SH-SY5Y (cell line): ENCODE measurements at regions not wholly inside any gene's neighbourhood (a gene's known extent, or its start where the extent isn't known, plus 50 kb on each side); places are given as distances from the start of the nearest gene placed in this dataset.

Source experiments
- GATA2 ChIP-seq: IDR thresholded peaks from 2 replicates; pipeline ENCODE4 v1.6.1; 2011; ENCODE audit warnings: mild to moderate bottlenecking, low read depth, low read length
- GATA3 ChIP-seq: IDR thresholded peaks from 2 replicates; pipeline ENCODE4 v1.6.1; 2011; ENCODE audit warnings: low read depth, mild to moderate bottlenecking, low read length, moderate library complexity

- TF ChIP-seq GATA3 (no peak), GATA2 (no peak)
Measured at GRCh38 chr2:167752734-167753133, 494.7 kb downstream of the STK39 start.

GRCh38 chr2:167750675-167751074 is 496.7 kb downstream of the STK39 start:
- no peak for TF ChIP-seq GATA3
- TF ChIP-seq GATA2: no peak

DNA sequence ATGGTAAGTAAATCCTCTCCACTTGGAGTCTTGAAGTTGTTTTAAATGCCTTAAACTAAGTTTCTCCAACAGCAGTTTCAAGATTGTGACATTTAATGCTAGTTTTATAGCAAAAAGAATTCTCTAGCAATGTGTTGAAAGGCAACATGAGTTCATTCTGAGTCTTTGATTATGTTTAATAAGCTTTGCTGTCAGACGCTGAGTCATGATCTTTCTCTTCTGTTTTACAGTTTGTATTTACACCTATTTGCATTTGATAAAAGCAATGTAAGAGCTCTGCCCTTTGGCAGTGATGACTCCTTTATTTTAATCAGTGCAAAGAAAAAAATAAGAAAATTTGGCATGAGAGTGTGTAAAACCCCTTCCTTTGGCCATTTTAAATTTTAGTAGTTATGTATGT is 497.7 kb downstream of the STK39 start:
- no peak for TF ChIP-seq GATA3
- TF ChIP-seq GATA2: no peak

GRCh38 chr2:167749016-167749415 is 498.4 kb downstream of the STK39 start:
- no peak for TF ChIP-seq GATA2
- no peak for TF ChIP-seq GATA3

GRCh38 chr2:167748536-167748935 is 498.9 kb downstream of the STK39 start:
- TF ChIP-seq GATA3 (no peak), GATA2 (no peak)

- no peak for TF ChIP-seq GATA3
- no peak for TF ChIP-seq GATA2
Measured at GRCh38 chr2:167745667-167746066, 501.7 kb downstream of the STK39 start.

GRCh38 chr2:167733747-167734146 is 513.6 kb downstream of the STK39 start:
- TF ChIP-seq GATA2 (no peak), GATA3 (no peak)

DNA sequence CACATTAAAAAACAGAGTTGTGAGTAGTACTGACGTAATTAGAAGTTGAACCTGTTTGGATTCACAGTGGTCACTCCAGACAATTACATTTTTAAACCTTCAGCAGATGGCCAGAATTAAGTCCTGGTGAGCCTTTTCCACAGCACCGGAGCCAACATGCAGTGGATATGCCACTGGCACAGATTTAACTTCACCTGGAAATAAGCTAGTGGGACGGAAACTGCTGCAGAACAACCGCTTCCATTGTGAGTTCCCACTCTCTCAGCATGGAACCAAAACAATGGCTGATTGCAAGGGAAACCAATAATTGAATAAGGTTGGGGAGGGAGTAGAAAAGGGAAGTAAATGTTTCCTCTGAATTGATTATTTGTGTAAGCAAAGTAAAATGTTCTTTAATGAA is 515.1 kb downstream of the STK39 start:
- TF ChIP-seq GATA2 (no peak), GATA3 (no peak)

GRCh38 chr2:167729911-167730310 is 517.5 kb downstream of the STK39 start:
- no peak for TF ChIP-seq GATA3
- no peak for TF ChIP-seq GATA2

DNA sequence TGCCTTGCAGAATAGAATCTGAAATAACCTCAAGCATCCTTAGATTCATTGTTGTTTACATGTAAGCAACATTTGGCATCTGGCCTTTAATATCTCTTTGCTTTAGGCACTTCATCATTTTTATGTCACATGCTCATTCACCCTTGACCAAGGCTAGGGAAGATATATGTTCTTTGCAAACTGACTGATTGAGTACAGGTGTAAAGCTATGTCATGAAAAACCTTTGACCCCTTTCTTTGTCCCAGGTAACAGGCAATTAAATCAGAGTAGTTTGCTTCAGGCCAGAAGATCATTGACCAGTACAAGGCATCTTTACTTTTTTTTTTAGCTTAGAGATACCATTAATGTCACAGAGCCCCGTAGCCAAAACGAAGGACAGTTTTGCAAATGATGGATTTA is 520.6 kb downstream of the STK39 start:
- TF ChIP-seq GATA2: no peak
- no peak for TF ChIP-seq GATA3

- TF ChIP-seq GATA2 (no peak), GATA3 (no peak)
Measured at GRCh38 chr2:167721593-167721992, 525.8 kb downstream of the STK39 start.

DNA sequence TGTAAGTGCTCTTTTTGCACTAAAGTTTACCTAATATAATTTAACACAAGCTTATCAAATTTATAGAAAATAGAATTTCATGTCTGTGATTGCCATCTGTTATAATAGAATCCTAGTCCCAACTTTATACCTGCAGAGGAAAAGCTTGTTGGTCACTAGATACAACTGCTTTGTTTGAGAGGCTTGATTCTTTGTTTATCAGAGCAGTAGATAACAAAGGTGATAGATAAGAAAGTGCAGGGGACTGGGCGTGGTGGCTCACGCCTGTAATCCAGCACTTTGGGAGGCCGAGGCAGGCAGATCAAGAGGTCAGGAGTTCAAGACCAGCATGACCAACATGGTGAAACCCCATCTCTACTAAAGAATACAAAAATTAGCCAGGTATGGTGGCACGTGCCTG is 528.0 kb downstream of the STK39 start:
- no peak for TF ChIP-seq GATA3
- TF ChIP-seq GATA2: no peak

- TF ChIP-seq GATA3 (no peak), GATA2 (no peak)
Measured at GRCh38 chr2:167718560-167718959, 528.8 kb downstream of the STK39 start.

- TF ChIP-seq GATA2 (no peak), GATA3 (no peak)
Measured at GRCh38 chr2:167715932-167716331, 531.5 kb downstream of the STK39 start.

- no peak for TF ChIP-seq GATA2
- no peak for TF ChIP-seq GATA3
Measured at GRCh38 chr2:167712275-167712674, 535.1 kb downstream of the STK39 start.

DNA sequence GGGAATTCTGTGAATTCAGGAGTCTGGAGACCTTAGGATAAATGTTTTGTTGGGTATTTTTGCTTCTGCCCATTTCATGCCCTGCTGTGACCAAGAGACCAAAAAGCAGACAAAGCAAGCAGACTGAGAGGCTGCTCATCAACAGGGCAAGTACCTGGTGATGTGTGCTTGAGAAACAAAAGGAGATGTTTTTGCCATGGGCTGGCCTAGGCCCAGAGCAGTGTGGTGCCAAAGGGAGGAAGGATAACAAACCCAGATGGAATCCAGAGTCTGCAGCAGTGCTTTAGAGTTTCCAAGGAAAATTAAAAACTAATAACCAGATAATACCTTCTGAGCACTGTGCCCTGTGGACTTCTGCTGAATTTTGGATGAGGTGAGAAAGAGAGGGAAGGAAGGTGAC is 538.4 kb downstream of the STK39 start:
- TF ChIP-seq GATA3: no peak
- TF ChIP-seq GATA2: no peak

DNA sequence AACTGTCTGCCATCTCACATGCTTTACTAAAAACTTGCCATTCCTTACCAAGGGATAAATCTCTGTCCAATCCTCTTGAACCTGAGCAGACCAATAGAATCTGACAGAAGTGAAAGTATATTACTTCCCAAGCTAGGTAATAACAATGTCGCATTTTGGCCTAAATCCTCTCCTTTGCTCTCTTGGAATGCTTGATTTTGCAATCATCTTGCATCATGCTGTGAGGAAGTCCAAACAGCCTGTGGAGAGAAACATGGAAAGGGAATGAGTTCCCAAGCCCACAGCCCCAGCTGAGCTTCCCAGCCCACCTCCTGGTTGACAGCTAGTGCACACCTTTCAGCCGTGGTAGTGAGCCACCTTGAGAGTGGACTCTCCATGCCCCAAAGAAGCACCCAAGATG is 540.6 kb downstream of the STK39 start:
- TF ChIP-seq GATA2 (no peak), GATA3 (no peak)

DNA sequence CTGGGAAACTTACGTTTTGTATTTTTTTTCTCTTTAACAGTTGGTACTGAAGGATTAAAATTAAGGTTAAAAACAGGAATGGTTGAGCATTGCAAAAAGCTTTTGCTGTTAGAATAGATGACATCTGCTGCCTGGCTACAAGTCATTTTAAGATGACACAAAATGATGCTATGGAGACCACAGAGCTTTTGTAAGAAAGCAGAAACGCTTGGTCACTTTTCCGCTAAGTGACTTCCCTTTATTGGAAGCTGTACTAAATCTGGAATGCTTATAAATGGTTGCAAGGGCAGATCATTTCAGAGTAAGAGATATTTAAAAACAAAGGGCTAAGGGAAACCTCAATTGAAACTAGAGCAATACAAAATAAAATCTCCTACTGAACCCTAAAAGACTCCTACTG is 544.0 kb downstream of the STK39 start:
- TF ChIP-seq GATA2 (no peak), GATA3 (no peak)

DNA sequence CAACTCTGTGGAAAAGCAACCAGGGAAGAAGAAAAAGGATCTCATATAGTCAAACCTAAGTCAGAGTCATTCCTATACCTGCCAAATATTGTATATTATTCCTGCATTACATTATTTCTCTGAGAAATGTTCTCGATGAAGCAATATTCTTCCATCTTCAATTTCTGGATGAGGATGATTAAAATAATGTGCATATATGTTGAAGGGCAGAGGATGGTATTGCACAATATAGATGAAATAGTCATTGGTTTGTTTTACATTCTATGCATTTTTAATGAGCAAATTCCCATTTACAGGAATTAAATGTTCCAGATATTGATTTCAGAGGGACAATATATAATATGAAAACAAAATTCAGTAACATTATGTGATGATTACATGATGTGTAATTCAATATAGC is 545.2 kb downstream of the STK39 start:
- TF ChIP-seq GATA3 (no peak), GATA2 (no peak)
